ENCODE measurements at regions not wholly inside any gene's neighbourhood (a gene's known extent, or its start where the extent isn't known, plus 50 kb on each side); places are given as distances from the start of the nearest gene placed in this dataset.

DNA sequence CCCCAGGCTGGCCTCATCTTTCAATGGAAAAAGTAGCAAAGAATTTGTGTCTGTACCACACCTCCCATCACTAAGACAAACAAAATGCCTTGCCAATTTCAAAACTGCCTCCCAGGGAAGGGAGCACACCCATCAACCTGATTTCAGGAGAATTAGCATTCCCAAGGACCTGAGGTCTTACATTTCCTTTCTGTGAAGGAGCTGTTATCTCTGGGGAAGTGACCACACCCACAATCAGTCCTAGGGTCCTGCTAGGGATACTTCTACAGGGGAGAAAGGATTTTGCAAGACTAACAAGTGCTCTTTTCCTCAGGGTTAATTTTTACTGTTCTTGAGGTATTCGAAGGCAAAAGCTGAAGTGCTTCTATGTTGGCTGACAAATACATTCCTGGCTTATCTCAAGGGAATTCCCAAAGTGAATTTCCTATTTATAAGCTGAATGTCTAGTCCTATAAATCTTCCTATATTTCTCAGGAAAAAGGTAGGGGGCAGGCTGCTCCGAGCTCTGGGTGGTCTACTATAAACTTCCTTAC is 97.4 kb upstream of the ITGA1 start:
- no peak for DNase-seq

DNA sequence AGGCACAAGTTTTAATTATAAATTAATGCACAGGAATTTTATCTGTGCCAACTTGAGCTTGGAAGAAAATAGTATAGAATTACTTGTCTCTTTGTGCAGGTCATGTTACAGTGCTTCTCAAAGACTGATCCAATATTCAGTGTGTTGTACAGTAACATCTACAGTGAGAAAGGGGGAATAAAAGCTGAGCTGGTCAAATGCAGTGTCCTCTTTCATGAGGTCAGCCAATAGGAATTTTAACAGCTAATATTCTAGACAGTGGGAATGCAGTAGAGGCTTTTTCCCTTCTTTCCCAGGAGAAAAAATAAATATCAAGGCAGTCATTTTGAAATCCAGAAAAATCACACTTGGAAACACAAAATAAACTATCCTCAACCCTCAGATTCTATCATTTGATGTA is 95.7 kb upstream of the ITGA1 start:
- DNase-seq, result no peak

DNA sequence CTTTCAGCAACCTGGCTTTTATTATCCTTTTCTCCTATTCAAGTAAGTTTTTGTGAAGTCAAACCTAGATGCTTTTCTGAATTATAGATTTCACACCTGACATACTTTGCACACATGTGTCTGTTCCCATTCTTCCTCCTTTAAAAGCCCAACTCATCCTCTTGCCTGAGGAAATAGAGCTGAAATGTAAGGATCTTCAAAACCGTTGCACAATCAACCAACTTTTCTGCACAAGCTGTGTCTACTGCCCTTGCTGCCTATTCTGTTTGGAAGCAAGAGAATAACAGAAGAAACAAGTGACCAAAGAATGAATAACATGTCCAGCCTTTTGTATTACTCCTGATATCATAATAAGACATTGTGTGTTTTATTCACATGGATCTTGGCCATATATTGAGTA is 95.1 kb upstream of the ITGA1 start:
- DNase-seq, result no peak

DNA sequence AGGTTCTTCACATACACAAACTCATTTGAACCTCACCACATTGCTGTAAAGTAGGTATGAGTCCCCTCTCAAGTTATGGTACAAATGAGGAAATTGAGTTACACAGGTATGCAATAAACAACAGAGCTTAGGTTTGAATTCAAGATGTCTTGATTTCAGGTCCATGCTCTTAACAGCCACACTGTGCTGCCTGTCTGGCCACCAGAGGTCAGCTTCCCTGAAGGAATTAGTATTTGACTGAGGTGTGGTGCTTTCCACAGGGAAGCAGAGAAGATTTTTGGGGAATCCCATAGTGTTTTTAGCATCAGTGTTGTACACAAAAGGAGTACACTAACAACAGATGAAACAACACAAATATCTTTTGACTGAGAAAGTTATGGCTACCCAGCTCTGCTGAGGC is 94.4 kb upstream of the ITGA1 start:
- DNase-seq, result no peak

DNA sequence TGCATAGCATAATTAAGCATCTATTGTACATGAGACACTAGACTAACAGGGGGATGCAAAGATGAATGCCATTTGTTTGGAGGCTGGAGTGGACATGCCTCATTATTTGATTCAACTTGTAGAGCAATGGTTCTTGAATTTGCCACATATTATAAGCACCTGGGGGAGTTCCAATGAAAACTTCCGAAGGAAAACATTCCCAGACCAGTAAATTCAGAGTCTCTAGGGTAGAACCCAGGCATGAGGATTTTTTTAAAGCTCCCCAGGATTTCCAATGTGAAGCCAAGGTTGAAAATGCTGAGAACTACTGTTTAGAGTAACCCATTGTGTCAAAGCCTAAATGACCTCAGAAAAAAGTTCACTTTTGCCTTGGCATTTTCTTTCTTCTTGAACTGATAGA is 93.9 kb upstream of the ITGA1 start:
- no peak for DNase-seq

DNA sequence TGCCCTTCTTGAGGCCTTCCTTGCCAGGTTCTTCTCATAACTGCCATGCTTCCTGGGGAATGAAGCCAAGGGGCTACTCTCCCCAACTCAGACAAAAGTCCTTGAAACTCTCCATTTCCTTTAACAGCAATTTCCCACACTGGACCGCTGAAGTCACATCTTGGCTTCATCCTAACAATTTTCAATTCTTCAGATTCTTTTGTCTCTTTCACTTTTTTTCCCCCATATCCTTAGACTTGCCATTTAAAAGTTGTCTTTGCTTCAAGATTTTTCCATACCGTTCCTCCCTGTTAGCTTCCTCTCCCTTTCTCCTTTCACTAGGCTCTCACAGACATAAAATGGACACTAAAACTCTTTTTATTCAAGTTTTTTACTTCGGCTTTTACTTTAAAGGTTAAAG is 93.1 kb upstream of the ITGA1 start:
- DNase-seq, result no peak

DNA sequence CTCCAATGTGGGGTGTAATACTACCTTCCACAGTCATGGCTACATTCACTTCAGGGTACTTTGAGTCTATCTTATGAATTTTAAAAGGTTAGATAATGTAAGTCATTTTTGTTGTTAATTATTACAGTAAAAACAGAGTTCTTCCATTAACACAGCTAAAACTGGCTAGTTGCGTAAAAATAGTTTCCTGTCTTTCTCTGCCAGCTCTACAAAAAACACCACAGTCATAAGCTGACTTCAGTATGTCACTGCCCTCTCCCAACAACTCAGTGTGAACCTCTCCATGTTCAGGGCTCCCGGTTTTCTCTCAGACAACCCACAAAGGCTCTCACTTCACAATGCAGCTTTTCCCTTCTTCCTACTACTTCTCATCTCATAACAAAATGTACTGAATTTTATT is 84.8 kb upstream of the ITGA1 start:
- no peak for DNase-seq

DNA sequence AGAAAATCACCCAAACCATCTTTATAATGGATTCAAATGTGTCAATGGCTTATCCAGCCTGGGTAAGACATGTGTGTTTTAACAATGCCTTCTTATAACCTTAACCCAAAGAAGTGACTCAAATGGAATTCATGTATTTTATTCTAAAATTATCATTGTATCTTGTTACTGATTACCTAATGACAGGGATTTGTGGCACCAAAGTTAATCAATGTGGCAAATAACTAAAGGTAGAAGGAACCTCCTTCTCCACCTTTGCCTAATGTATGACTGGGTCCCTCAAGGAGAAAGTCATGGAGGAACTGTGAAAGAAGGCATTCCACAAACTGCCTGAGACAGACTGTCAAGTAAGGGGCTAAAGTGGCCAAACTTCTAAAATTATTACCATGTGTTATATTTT is 84.4 kb upstream of the ITGA1 start:
- no peak for DNase-seq

DNA sequence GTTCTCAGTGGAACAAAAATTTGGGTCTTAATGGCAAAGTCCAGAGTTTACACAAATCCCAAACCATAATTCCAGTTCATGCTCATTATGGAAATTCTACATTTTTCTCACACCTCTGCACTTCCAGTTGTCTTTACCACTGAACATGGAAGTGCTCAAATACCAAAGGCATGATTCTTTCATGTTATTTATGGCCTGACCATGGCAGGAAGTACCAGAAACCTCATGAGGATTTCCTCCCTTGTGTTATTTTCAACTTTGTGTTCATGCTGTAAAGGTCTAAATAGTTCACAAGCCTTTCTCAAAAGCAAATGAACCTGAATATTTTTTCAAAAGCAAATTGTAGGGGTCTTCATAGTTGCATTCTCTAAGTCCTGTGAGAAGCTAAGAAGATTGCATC is 82.0 kb upstream of the ITGA1 start:
- DNase-seq, result no peak

DNA sequence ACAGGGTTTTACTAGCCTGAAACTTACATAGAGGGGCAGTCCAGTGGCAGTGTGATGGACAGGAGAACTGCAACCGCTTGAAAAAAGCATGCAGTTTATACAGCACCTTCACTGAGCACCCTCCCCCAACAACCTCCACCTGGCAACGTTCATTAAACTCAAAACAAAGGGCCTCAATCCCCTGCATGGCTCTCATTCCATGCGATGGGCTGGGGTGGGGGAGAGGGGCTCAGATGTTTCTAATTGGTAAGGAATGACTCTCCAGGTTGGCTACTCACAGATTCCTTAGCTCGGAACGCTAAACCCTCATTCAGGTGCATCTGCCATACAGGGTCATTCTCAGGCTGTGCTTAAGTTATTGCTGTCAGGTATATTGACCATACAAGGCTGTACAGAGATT is 80.9 kb upstream of the ITGA1 start:
- DNase-seq, result no peak

DNA sequence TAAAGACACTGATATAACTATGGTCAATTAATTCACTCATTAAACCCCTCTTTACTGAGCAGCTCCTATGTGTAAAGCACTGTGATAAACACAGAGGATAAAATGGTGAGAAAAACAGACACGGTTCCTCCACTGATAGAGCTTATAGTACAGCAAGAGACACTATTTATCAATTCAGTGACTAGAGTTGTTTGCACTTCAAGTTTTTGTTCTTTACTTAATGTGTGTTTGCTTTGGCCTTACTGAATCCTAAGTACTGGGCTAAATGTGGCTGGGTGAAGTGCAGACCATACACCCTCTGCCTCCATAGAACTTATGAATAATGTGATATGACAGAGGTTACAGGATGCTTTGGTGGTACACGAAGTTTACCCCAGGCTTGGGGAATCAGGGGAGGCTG is 80.1 kb upstream of the ITGA1 start:
- DNase-seq, result no peak

DNA sequence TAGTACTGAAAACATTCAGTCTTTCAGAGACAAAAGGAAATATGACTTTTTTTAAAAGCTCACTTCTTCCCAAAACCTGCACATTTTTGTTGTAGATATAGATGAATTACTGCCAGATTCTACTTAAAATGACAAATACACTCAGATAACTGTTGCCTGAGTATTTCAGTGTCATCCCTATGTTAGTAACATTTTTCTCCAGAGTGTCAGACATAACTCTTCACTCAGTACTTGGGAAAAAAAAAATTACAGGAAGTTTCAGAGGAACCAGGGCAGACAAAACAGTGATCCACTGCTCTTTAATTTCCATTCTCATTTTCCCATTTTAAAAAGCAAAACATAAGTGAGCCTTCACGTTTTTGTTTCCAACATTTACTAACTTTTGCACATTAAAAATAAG is 79.3 kb upstream of the ITGA1 start:
- DNase-seq, result no peak

DNA sequence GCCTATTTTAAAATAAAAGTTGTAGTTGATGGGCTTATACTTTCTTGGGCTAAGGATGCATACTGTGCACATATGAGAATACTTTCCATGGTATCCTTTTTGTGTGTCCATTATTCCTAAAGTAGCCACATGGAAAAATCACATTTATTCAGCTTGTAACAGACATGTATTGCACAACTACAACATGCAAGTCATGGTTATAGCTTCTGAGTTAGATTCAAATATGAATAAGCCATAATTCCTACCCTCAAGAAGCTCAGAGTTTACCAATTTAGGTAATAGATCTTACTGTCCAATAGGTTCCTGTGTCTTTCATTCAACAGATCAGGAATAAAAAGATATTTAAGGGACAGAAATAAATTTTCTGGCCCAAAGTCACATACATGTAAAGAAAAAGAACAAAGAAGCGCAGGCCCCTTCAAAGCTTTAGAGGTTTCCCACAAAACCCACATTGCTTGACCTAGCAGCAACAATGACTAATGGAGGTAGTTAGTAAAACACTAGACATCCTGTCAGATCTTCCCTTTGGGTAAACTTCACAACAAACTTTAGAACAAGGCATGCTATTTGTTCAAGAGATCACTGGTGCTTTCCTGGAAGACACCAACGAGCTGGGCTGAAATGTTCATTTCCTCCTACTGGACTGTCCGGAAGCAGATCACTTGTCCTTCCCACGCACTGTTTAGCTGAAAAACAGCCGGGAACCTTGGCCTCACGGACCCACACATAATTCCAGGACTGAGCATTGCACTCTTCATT is 78.4 kb upstream of the ITGA1 start:
- DNase-seq, result no peak

DNA sequence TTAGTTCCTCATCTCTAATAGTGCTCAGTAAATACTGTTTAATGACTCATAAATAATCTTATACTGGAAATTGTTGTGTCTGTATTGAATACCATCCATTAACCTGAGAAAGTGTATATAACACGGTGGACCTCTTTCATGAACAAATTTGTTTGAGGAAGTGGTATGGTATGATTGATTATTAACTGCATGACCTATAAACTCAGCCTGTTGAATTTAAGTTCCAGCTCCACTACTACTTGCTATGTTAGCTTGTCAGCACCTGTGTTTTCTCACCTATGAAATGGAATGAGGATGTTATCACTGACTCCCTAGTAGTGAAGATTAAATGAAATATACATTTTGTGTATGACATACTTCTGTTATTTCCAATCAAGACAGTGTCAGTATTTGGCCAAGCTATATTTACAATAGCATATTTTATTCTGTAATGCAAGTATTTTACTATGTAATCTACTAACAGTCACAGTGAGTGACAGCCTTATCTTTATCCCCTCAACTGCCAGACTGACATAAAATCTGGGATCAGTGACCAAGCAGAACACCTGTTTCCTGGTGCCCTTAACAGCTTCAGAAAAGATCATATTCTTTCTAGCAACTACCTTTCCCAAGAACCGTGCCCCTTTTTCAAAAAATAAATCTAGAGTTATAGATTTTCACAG is 77.3 kb upstream of the ITGA1 start:
- DNase-seq, result no peak

DNA sequence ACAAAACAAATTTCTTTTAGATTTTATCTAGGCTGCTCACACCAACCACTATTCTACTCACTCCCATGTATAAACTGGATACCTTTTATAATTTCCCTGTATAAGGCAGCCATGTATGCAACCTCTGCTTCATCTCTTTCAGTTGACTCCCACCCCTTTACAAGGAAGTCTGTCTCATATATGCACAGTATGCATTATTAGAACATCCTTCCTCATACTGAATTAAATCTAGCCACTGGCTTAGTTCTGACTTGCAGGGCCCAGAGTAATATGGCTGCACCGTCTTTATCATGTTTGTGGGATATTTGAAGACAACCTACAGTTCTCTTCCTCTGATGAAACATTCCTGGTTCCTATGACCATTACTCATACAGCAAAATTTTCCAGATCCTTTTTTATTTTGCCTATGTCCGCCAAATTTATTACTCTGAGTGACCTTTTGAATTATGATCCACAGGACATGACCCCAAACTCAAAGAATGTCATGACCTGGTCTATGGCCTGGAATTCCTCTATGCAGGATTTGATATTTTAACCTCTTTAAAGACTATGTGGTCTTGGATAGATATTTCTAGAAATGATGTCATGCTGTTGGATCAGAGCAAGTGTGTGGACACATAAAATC is 76.6 kb upstream of the ITGA1 start:
- DNase-seq, result no peak

DNA sequence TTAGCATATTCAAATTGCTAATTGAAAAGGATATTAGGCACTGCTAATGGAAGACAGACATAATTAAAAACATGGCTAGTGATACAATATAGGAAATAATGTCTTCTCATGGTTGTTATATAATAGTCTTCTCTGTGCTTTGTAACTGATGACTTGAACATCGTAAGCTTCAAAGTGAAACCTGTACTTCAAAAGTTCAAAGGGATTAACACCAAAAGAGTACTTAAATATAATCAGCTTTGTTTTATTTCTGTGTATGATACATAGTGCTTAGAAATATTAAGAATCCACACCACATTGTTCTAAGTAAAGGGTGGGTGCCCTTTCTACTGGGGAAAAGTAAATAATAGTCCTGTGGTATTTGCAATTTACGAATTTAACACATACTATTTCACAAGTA is 75.4 kb upstream of the ITGA1 start:
- DNase-seq, result no peak

DNA sequence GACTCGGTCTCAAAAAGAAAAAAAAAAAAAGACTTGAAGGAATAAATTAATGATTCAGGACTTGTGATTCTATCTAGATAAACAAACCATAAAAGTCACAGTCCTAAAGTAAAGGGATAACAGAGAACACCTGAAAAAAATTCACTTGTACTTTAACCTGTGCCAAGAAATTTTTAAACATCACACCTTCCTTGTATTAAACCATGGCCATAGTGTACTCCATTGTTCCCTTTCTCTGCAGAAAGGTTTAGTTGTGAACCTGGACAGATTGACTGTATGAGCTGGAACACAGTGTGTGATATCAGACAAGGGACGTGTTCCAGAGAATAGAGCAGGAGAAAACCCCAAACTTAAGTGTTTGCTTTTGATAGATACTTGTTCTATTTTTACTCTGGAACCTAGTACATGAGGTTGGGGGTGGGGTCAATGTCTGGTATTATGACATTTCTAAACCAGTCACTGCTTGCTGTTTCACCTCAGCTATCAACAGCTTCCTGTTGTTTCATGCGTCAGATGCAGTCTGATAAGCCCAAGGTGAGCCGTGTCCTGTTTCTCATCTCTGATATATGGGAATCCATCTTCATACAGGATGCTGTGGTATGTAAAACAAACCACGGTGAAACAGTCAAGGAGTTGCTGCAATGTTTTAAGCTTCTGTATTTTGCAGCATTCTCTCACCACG is 62.5 kb upstream of the ITGA1 start:
- DNase-seq, result no peak

DNA sequence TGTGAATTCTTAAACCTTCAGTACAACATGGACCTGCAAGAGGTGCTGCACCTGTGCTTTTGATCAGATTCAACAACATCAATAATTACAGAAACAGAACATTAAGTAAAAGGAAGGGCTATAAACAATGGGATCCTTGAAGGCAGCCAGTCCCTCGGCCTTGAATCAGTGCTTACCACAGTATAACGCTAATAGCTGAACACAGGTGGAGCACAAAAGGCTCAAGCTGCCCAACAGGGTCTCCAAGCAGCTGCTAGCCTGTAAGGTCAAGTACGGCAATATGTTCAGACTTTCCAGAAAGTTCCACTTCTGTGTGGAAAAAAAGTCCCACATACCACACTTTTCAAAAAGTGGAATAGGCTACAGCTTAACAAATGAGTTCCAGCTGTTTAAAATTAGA is 61.9 kb upstream of the ITGA1 start:
- no peak for DNase-seq

DNA sequence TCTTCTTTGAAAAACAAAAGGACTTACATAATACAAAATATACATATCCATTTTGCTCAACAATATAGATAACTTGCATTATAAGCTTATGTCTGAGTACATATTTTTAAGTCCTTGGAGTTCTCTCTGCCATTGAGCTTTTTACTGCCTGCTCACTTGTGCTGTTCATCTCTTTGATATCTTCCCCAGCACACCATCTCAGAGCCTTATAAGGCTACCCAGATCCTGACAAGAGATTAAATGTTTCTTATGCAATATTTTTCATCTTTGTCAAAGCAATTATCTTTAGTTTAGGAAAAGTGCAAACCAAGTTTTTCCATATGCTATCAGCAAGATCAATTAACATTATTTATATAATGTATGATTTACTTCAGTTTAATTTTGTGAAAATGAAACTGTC is 60.7 kb upstream of the ITGA1 start:
- DNase-seq, result no peak

DNA sequence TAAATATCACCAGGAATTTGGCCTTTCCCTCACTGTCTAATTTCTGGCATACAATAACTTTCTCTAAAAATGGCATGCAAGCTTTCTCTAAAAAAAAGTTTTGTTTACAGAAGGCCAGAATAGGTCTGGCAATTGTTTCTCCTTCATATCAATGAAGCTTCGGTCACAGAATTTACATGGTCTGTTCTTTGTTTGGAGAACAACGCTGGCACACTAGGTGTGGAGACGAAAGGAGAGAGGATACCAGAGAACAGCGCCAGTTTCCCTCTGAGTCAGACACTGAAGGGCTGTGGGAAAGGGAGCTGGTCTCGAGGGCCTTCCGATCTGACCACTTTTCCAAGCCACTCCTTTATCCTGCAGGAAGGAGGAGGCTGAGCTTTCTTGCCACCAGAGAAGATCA is 60.1 kb upstream of the ITGA1 start:
- DNase-seq, result no peak

DNA sequence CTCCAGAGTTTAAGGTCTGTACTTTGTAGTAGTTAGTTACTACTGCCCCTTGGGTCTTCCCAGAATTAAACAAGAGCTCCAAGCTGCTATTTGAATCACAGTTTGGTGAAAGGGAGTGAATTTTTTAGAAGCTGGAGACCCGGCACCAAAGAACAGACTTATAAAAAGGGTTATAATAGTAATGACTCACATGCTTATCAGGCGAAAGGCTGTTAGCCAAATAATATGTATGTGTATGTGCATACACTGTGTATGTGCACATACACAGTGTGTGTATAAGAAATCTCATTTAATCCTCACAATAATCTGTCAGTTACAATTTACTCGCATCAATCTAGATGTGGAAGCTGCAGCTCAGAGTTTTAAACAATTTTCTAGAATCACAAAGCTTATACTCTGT is 59.5 kb upstream of the ITGA1 start:
- DNase-seq, result no peak

DNA sequence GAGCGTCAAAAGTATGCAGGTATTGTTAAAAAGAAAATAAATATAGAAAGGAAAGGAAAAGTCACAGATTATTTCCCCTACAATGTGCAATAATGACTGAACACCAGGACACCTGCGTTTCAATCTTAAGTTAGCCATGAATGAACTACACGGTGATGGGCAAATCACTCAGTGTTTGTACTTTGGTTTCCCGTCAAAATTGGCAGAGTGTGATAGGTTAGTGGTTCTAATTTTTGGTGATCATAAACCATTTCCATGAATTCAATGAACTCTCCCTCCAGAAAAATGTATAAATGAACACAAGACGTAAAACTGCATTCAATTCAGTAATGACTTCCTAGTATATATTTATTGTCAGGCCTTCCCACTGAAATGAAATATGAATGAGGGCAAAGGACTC is 59.0 kb upstream of the ITGA1 start:
- no peak for DNase-seq

DNA sequence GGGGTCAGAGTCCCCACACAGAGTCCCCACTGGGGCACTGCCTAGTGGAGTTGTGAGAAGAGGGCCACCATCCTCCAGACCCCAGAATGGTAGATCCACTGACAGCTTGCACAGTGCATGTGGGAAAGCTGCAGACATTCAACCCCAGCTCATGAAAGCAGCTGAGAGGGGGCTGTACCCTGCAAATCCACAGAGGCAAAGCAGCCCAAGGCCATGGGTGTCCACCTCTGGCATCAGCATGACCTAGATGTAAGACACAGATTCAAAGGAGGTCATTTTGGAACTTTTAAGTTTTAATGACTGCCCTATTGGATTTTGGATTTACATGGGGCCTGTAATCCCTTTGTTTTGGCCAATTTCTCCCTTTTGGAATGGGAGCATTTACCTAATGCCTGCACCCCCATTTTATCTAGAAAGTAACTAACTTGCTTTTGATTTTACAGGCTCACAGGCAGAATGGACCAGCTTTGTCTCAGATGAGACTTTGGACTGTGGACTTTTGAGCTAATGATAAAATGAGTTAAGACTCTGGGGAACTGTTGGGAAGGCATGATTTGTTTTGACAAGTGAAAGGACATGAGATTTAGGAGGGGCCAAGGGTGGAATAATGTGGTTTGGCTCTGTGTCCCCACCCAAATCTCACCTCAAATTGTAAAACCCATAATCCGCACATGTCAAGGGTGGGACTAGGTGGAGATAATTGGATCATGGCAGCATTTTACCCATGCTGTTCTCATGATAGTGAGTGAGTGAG is 56.3 kb upstream of the ITGA1 start:
- DNase-seq, result no peak

All from NCI-H2107 (cell line).